Lower leg skin (tissue), 4 donors: ENCODE measurements at regions not wholly inside any gene's neighbourhood (a gene's known extent, or its start where the extent isn't known, plus 50 kb on each side); places are given as distances from the start of the nearest gene placed in this dataset.

Experiments used
- DNase-seq, 2 donors: peaks; one replicate each; pipeline ENCODE4 v3.0.0-alpha.2; 2019; ENCODE audit warnings: low spot score in 2 of 2
- H3K4me3 ChIP-seq: fragments of 200-600 bp; sonication (generic); 2 replicates; pipeline ENCODE4 v1.5.1; 2017; ENCODE audit warnings: mild to moderate bottlenecking, low read depth; ENCODE audit not compliant: poor library complexity, severe bottlenecking
- CTCF ChIP-seq, 3 donors: fragments of 450-650 bp; IDR thresholded peaks; one replicate each; pipeline ENCODE4 v1.5.1; 2016; ENCODE audit warnings: antibody characterized with exemption in 3 of 3, mild to moderate bottlenecking in 3 of 3, moderate library complexity in 2 of 3
- POLR2A ChIP-seq, 2 donors: fragments of 450-650 bp; IDR thresholded peaks; one replicate each; pipeline ENCODE4 v1.6.1; 2016 to 2017; ENCODE audit warnings: antibody characterized with exemption in 2 of 2, mild to moderate bottlenecking in 1 of 2, moderate library complexity in 1 of 2
- WGBS, 2 donors: methylation state at CpG; one replicate each; pipeline ENCODE4 v1.1.5; 2018; 5-methylcytosine and 5-hydroxymethylcytosine counted together
- intact Hi-C: fragments of 100-400 bp; cut with DNase I; formaldehyde crosslinking; loops from one replicate; pipeline ENCODE4 v1.15.0; 2023; ENCODE audit warnings: low total_unique reads

- 78 to 83% methylated on average over 1 of the region's 1 CpG for WGBS, 2 donors
Observed at GRCh38 chr7:16061630-16062029, 359.7 kb downstream of the CRPPA start.

DNA sequence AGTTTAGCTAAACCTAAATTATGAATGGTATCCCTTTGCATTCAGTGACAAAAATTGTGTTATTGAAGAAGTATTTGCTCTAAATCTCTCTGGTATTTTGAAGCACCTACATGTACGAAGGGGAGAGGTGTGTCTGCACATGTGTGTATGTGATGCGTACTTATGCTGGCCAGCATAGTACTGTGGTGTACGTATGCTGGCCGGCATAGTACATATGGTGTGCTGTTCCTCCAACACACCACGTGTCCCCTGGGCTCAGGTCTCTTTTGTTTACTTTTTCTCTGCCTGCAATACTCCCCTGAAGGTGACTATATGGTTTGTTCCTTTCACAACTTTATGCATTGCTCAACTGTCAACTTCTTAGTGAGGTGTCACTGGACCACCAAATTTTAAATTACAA, 360.3 kb downstream of the CRPPA start:
- no peak for DNase-seq
- no peak overlapping the region for H3K4me3 ChIP-seq
- 92 to 96% methylated on average over 5 of the region's 5 CpGs for WGBS, 2 donors
- intact Hi-C loops, result no loop called here
- TF ChIP-seq CTCF (IDR thresholded peaks at IDR 0.05) (no peak), POLR2A (IDR thresholded peaks at IDR 0.05) (no peak)

More at GRCh38 chr7:16061630-16062029, 359.7 kb downstream of the CRPPA start:
- DNase-seq, result no peak
- intact Hi-C loops, result no loop called here
- TF ChIP-seq POLR2A (IDR thresholded peaks at IDR 0.05), result no peak
- no peak for TF ChIP-seq CTCF (IDR thresholded peaks at IDR 0.05)
- H3K4me3 ChIP-seq, result no peak overlapping the region

DNA sequence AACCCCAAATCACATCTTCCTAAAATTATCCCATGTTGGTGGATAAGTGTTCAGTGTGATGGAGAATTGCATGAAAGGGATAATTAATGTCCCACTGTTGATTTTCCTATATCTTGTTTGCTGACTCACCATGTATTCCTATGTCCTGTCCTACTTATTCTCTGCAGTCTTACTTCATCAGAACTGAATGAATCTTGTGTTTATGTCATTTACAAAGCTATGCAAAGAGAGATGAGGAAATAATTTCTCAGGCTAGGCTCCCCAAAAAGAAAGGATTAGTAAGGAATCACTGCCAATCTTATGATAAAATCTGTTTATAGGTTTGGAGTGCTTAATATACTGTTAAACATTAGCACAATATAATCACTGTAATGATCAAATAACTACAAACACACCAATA, 360.8 kb downstream of the CRPPA start:
- intact Hi-C loops, result no loop called here
- TF ChIP-seq CTCF (IDR thresholded peaks at IDR 0.05), result no peak
- DNase-seq, result no peak

GRCh38 chr7:16055263-16055976, 365.9 kb downstream of the CRPPA start:
- DNase-seq, result no peak
- H3K4me3 ChIP-seq, result no peak overlapping the region
- WGBS, 2 donors, result 72 to 79% methylated on average over 2 of the region's 2 CpGs
- intact Hi-C loops, result no loop called here
- TF ChIP-seq POLR2A (IDR thresholded peaks at IDR 0.05) (no peak), CTCF (IDR thresholded peaks at IDR 0.05) (no peak)

More for the DNA sequence above, 360.8 kb downstream of the CRPPA start:
- H3K4me3 ChIP-seq, result no peak overlapping the region

- 65 to 66% methylated on average over 4 of the region's 4 CpGs for WGBS, 2 donors
- TF ChIP-seq POLR2A (IDR thresholded peaks at IDR 0.05), result no peak
- no peak for TF ChIP-seq CTCF (IDR thresholded peaks at IDR 0.05)
- no peak for DNase-seq
- intact Hi-C loops, result no loop called here
- no peak overlapping the region for H3K4me3 ChIP-seq
Observed at GRCh38 chr7:16051561-16052255, 365.2 kb upstream of the MEOX2 start.
